ENCODE measurements at regions not wholly inside any gene's neighbourhood (a gene's known extent, or its start where the extent isn't known, plus 50 kb on each side); places are given as distances from the start of the nearest gene placed in this dataset.

GRCh38 chr6:119584088-119584487, 234.5 kb upstream of the MAN1A1 start (continued):
- TF ChIP-seq, protein P1, sequence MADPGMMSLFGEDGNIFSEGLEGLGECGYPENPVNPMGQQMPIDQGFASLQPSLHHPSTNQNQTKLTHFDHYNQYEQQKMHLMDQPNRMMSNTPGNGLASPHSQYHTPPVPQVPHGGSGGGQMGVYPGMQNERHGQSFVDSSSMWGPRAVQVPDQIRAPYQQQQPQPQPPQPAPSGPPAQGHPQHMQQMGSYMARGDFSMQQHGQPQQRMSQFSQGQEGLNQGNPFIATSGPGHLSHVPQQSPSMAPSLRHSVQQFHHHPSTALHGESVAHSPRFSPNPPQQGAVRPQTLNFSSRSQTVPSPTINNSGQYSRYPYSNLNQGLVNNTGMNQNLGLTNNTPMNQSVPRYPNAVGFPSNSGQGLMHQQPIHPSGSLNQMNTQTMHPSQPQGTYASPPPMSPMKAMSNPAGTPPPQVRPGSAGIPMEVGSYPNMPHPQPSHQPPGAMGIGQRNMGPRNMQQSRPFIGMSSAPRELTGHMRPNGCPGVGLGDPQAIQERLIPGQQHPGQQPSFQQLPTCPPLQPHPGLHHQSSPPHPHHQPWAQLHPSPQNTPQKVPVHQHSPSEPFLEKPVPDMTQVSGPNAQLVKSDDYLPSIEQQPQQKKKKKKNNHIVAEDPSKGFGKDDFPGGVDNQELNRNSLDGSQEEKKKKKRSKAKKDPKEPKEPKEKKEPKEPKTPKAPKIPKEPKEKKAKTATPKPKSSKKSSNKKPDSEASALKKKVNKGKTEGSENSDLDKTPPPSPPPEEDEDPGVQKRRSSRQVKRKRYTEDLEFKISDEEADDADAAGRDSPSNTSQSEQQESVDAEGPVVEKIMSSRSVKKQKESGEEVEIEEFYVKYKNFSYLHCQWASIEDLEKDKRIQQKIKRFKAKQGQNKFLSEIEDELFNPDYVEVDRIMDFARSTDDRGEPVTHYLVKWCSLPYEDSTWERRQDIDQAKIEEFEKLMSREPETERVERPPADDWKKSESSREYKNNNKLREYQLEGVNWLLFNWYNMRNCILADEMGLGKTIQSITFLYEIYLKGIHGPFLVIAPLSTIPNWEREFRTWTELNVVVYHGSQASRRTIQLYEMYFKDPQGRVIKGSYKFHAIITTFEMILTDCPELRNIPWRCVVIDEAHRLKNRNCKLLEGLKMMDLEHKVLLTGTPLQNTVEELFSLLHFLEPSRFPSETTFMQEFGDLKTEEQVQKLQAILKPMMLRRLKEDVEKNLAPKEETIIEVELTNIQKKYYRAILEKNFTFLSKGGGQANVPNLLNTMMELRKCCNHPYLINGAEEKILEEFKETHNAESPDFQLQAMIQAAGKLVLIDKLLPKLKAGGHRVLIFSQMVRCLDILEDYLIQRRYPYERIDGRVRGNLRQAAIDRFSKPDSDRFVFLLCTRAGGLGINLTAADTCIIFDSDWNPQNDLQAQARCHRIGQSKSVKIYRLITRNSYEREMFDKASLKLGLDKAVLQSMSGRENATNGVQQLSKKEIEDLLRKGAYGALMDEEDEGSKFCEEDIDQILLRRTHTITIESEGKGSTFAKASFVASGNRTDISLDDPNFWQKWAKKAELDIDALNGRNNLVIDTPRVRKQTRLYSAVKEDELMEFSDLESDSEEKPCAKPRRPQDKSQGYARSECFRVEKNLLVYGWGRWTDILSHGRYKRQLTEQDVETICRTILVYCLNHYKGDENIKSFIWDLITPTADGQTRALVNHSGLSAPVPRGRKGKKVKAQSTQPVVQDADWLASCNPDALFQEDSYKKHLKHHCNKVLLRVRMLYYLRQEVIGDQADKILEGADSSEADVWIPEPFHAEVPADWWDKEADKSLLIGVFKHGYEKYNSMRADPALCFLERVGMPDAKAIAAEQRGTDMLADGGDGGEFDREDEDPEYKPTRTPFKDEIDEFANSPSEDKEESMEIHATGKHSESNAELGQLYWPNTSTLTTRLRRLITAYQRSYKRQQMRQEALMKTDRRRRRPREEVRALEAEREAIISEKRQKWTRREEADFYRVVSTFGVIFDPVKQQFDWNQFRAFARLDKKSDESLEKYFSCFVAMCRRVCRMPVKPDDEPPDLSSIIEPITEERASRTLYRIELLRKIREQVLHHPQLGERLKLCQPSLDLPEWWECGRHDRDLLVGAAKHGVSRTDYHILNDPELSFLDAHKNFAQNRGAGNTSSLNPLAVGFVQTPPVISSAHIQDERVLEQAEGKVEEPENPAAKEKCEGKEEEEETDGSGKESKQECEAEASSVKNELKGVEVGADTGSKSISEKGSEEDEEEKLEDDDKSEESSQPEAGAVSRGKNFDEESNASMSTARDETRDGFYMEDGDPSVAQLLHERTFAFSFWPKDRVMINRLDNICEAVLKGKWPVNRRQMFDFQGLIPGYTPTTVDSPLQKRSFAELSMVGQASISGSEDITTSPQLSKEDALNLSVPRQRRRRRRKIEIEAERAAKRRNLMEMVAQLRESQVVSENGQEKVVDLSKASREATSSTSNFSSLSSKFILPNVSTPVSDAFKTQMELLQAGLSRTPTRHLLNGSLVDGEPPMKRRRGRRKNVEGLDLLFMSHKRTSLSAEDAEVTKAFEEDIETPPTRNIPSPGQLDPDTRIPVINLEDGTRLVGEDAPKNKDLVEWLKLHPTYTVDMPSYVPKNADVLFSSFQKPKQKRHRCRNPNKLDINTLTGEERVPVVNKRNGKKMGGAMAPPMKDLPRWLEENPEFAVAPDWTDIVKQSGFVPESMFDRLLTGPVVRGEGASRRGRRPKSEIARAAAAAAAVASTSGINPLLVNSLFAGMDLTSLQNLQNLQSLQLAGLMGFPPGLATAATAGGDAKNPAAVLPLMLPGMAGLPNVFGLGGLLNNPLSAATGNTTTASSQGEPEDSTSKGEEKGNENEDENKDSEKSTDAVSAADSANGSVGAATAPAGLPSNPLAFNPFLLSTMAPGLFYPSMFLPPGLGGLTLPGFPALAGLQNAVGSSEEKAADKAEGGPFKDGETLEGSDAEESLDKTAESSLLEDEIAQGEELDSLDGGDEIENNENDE (IDR thresholded peaks at IDR 0.05; ENCODE audit: insufficient replicate concordance, low read length): no peak
- TF ChIP-seq POU5F1 (IDR thresholded peaks at IDR 0.05; ENCODE audit: low read depth, low read length) (no peak), GTF2F1 (IDR thresholded peaks at IDR 0.05; ENCODE audit: borderline replicate concordance, low read depth, low read length) (no peak), PHF8 (conservative IDR thresholded peaks at IDR 0.05; ENCODE audit: low read depth, low read length) (no peak), USF2 (IDR thresholded peaks at IDR 0.05; ENCODE audit: low read length) (no peak)
